Liver (tissue), 8 donors: ENCODE measurements at regions not wholly inside any gene's neighbourhood (a gene's known extent, or its start where the extent isn't known, plus 50 kb on each side); places are given as distances from the start of the nearest gene placed in this dataset.

Source experiments
- DNase-seq: peaks from one replicate; pipeline ENCODE4 v3.0.0-alpha.2; 2017; ENCODE audit warnings: low spot score
- H3K27ac ChIP-seq, 2 donors: one replicate each; pipeline ENCODE4 v1.7.0; 2013; ENCODE audit warnings: inconsistent platforms in 2 of 2, low read length in 2 of 2, control low read depth in 1 of 2, low read depth in 1 of 2, mild to moderate bottlenecking in 1 of 2
- H3K27me3 ChIP-seq, 4 donors: one replicate each; pipeline versions ENCODE4 v1.6.1 to v1.7.0; 2013; ENCODE audit warnings: low read length in 3 of 4, inconsistent platforms in 1 of 4, mild to moderate bottlenecking in 1 of 4, moderate library complexity in 1 of 4; ENCODE audit not compliant: control insufficient read depth in 4 of 4, insufficient read depth in 4 of 4
- H3K36me3 ChIP-seq, 4 donors: one replicate each; pipeline versions ENCODE4 v1.6.1 to v1.7.0; 2013; ENCODE audit warnings: low read length in 3 of 4, mild to moderate bottlenecking in 3 of 4, low read depth in 1 of 4, moderate library complexity in 1 of 4; ENCODE audit not compliant: control insufficient read depth in 4 of 4, insufficient read depth in 3 of 4
- H3K4me1 ChIP-seq, 4 donors: one replicate each; pipeline versions ENCODE4 v1.6.1 to v1.7.0; 2013; ENCODE audit warnings: low read length in 3 of 4, mild to moderate bottlenecking in 3 of 4, moderate library complexity in 1 of 4; ENCODE audit not compliant: control insufficient read depth in 4 of 4, insufficient read depth in 4 of 4
- H3K4me3 ChIP-seq, 3 donors: one replicate each; pipeline versions ENCODE4 v1.6.1 to v1.7.0; 2013; ENCODE audit warnings: low read length in 3 of 3, control low read depth in 1 of 3, low read depth in 1 of 3, mild to moderate bottlenecking in 1 of 3
- H3K9ac ChIP-seq, 2 donors: one replicate each; pipeline ENCODE4 v1.7.0; 2013; ENCODE audit warnings: low read length in 2 of 2, mild to moderate bottlenecking in 2 of 2, moderate library complexity in 2 of 2, control low read depth in 1 of 2, low read depth in 1 of 2
- H3K9me3 ChIP-seq, 4 donors: one replicate each; pipeline versions ENCODE4 v1.6.1 to v1.7.0; 2013; ENCODE audit warnings: low read length in 3 of 4; ENCODE audit not compliant: control insufficient read depth in 4 of 4
- ATF3 ChIP-seq: IDR thresholded peaks from 2 replicates; pipeline ENCODE4 v1.6.1; 2016; ENCODE audit warnings: antibody characterized with exemption
- CTCF ChIP-seq: fragments of 150-350 bp; IDR thresholded peaks from 2 replicates; pipeline ENCODE4 v1.5.1; 2017; ENCODE audit warnings: improper control_type of control experiment, low read depth, low read length; ENCODE audit not compliant: missing input control
- EGR1 ChIP-seq, 2 donors: IDR thresholded peaks; 2 replicates each; pipeline ENCODE4 v1.6.1; 2016 to 2018; ENCODE audit warnings: antibody characterized with exemption in 2 of 2, low read depth in 2 of 2
- FOXA1 ChIP-seq: IDR thresholded peaks from 2 replicates; pipeline ENCODE4 v1.6.1; 2016; ENCODE audit warnings: antibody characterized with exemption
- FOXA2 ChIP-seq: IDR thresholded peaks from 2 replicates; pipeline ENCODE4 v1.6.1; 2016; ENCODE audit warnings: antibody characterized with exemption
- GABPA ChIP-seq, 2 donors: IDR thresholded peaks in 1 of 2; conservative IDR thresholded peaks in 1 of 2; 2 replicates each; pipeline ENCODE4 v1.6.1; 2016; ENCODE audit warnings: antibody characterized with exemption in 2 of 2, mild to moderate bottlenecking in 1 of 2, moderate library complexity in 1 of 2
- HNF4A ChIP-seq, 2 donors: conservative IDR thresholded peaks; 2 replicates each; pipeline ENCODE4 v1.6.1; 2016; ENCODE audit warnings: antibody characterized with exemption in 2 of 2, mild to moderate bottlenecking in 2 of 2
- HNF4G ChIP-seq: IDR thresholded peaks from 2 replicates; pipeline ENCODE4 v1.6.1; 2016; ENCODE audit warnings: antibody characterized with exemption
- JUND ChIP-seq, 2 donors: IDR thresholded peaks; 2 replicates each; pipeline ENCODE4 v1.6.1; 2016; ENCODE audit warnings: antibody characterized with exemption in 2 of 2
- NR2F2 ChIP-seq: IDR thresholded peaks from 2 replicates; pipeline ENCODE4 v1.6.1; 2016; ENCODE audit warnings: antibody characterized with exemption
- RAD21 ChIP-seq, 2 donors: IDR thresholded peaks; 2 replicates each; pipeline ENCODE4 v1.6.1; 2016; ENCODE audit warnings: antibody characterized with exemption in 2 of 2, mild to moderate bottlenecking in 2 of 2
- REST ChIP-seq: IDR thresholded peaks from 2 replicates; pipeline ENCODE4 v1.6.1; 2016; ENCODE audit warnings: antibody characterized with exemption, mild to moderate bottlenecking
- RXRA ChIP-seq, 2 donors: IDR thresholded peaks; 2 replicates each; pipeline ENCODE4 v1.6.1; 2017 to 2018; ENCODE audit warnings: antibody characterized with exemption in 2 of 2, mild to moderate bottlenecking in 1 of 2
- SP1 ChIP-seq: IDR thresholded peaks from 2 replicates; pipeline ENCODE4 v1.6.1; 2018; ENCODE audit warnings: antibody characterized with exemption, mild to moderate bottlenecking
- TAF1 ChIP-seq: conservative IDR thresholded peaks from 2 replicates; pipeline ENCODE4 v1.6.1; 2016; ENCODE audit warnings: antibody characterized with exemption, mild to moderate bottlenecking
- YY1 ChIP-seq: IDR thresholded peaks from 2 replicates; pipeline ENCODE4 v1.6.1; 2016; ENCODE audit warnings: antibody characterized with exemption, mild to moderate bottlenecking
- ZBTB33 ChIP-seq: IDR thresholded peaks from 2 replicates; pipeline ENCODE4 v1.6.1; 2016; ENCODE audit warnings: antibody characterized with exemption
- WGBS: extraction: QIAGEN DNeasy Blood & Tissue Kit; methylation state at CpG from one replicate; pipeline ENCODE4 v1.1.7; 2013; 5-methylcytosine and 5-hydroxymethylcytosine counted together
- TF ChIP-seq, protein P1 (sequence below): IDR thresholded peaks from 2 replicates; pipeline ENCODE4 v1.6.1; 2016; ENCODE audit warnings: antibody characterized with exemption
- donor health status: healthy.
- donor health status: healthy.
- donor health status: healthy.
- donor health status: healthy.
- donor health status: healthy.

- TF ChIP-seq CTCF: no peak
These were observed 872.1 kb upstream of the GJE1 start (continued) for GRCh38 chr6:141260627-141261015.

GRCh38 chr6:141259807-141260206, 872.9 kb upstream of the GJE1 start:
- H3K9ac ChIP-seq: no peak overlapping the region
- H3K4me3 ChIP-seq: no peak overlapping the region
- DNase-seq: no peak
- no peaks in the 10 kb centered on the region for H3K4me1 ChIP-seq
- H3K36me3 ChIP-seq: no peaks in the 10 kb centered on the region
- H3K27me3 ChIP-seq: no peaks in the 10 kb centered on the region
- WGBS: 88% methylated on average over 5 of the region's 5 CpGs
- H3K9me3 ChIP-seq: no peaks in the 10 kb centered on the region
- no peak for TF ChIP-seq ATF3
- TF ChIP-seq, protein P1, sequence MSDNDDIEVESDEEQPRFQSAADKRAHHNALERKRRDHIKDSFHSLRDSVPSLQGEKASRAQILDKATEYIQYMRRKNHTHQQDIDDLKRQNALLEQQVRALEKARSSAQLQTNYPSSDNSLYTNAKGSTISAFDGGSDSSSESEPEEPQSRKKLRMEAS: no peak
- no peak for TF ChIP-seq GABPA (IDR thresholded peaks at IDR 0.05 in 1 of 2, conservative IDR thresholded peaks at IDR 0.05 in 1 of 2)
- no peak for TF ChIP-seq HNF4G
- no peak for TF ChIP-seq TAF1
- no peak for TF ChIP-seq EGR1 (IDR thresholded peaks at IDR 0.05; ENCODE audit: low read depth in 2 of 2)
- TF ChIP-seq RAD21 (IDR thresholded peaks at IDR 0.05): no peak
- no peak for TF ChIP-seq ZBTB33
- no peak for TF ChIP-seq SP1
- TF ChIP-seq FOXA2: no peak
- TF ChIP-seq CTCF: no peak
- no peak overlapping the region for H3K27ac ChIP-seq

- no peaks in the 10 kb centered on the region for H3K27me3 ChIP-seq
- DNase-seq: no peak
- no peaks in the 10 kb centered on the region for H3K9me3 ChIP-seq
- H3K4me3 ChIP-seq: no peak overlapping the region
- no peaks in the 10 kb centered on the region for H3K4me1 ChIP-seq
- 95% methylated on average over 3 of the region's 3 CpGs for WGBS
- H3K9ac ChIP-seq: no peak overlapping the region
- TF ChIP-seq REST (no peak), NR2F2 (no peak), RXRA (IDR thresholded peaks at IDR 0.05) (no peak), HNF4G (no peak), TAF1 (no peak), FOXA2 (no peak), JUND (IDR thresholded peaks at IDR 0.05) (no peak), FOXA1 (no peak), YY1 (no peak), RAD21 (IDR thresholded peaks at IDR 0.05) (no peak), GABPA (IDR thresholded peaks at IDR 0.05 in 1 of 2, conservative IDR thresholded peaks at IDR 0.05 in 1 of 2) (no peak), HNF4A (conservative IDR thresholded peaks at IDR 0.05) (no peak), ATF3 (no peak)
- TF ChIP-seq, protein P1: no peak
- no peaks in the 10 kb centered on the region for H3K36me3 ChIP-seq
- H3K27ac ChIP-seq: no peak overlapping the region
These were observed 873.6 kb upstream of the GJE1 start for GRCh38 chr6:141259091-141259490.
